ENCODE measurements at regions not wholly inside any gene's neighbourhood (a gene's known extent, or its start where the extent isn't known, plus 50 kb on each side); places are given as distances from the start of the nearest gene placed in this dataset.

- no peak for TF ChIP-seq POLR2A (IDR thresholded peaks at IDR 0.05; ENCODE audit: control extremely low read depth in 1 of 2, low read depth in 2 of 2, low read length in 2 of 2)
- TF ChIP-seq, protein P1, sequence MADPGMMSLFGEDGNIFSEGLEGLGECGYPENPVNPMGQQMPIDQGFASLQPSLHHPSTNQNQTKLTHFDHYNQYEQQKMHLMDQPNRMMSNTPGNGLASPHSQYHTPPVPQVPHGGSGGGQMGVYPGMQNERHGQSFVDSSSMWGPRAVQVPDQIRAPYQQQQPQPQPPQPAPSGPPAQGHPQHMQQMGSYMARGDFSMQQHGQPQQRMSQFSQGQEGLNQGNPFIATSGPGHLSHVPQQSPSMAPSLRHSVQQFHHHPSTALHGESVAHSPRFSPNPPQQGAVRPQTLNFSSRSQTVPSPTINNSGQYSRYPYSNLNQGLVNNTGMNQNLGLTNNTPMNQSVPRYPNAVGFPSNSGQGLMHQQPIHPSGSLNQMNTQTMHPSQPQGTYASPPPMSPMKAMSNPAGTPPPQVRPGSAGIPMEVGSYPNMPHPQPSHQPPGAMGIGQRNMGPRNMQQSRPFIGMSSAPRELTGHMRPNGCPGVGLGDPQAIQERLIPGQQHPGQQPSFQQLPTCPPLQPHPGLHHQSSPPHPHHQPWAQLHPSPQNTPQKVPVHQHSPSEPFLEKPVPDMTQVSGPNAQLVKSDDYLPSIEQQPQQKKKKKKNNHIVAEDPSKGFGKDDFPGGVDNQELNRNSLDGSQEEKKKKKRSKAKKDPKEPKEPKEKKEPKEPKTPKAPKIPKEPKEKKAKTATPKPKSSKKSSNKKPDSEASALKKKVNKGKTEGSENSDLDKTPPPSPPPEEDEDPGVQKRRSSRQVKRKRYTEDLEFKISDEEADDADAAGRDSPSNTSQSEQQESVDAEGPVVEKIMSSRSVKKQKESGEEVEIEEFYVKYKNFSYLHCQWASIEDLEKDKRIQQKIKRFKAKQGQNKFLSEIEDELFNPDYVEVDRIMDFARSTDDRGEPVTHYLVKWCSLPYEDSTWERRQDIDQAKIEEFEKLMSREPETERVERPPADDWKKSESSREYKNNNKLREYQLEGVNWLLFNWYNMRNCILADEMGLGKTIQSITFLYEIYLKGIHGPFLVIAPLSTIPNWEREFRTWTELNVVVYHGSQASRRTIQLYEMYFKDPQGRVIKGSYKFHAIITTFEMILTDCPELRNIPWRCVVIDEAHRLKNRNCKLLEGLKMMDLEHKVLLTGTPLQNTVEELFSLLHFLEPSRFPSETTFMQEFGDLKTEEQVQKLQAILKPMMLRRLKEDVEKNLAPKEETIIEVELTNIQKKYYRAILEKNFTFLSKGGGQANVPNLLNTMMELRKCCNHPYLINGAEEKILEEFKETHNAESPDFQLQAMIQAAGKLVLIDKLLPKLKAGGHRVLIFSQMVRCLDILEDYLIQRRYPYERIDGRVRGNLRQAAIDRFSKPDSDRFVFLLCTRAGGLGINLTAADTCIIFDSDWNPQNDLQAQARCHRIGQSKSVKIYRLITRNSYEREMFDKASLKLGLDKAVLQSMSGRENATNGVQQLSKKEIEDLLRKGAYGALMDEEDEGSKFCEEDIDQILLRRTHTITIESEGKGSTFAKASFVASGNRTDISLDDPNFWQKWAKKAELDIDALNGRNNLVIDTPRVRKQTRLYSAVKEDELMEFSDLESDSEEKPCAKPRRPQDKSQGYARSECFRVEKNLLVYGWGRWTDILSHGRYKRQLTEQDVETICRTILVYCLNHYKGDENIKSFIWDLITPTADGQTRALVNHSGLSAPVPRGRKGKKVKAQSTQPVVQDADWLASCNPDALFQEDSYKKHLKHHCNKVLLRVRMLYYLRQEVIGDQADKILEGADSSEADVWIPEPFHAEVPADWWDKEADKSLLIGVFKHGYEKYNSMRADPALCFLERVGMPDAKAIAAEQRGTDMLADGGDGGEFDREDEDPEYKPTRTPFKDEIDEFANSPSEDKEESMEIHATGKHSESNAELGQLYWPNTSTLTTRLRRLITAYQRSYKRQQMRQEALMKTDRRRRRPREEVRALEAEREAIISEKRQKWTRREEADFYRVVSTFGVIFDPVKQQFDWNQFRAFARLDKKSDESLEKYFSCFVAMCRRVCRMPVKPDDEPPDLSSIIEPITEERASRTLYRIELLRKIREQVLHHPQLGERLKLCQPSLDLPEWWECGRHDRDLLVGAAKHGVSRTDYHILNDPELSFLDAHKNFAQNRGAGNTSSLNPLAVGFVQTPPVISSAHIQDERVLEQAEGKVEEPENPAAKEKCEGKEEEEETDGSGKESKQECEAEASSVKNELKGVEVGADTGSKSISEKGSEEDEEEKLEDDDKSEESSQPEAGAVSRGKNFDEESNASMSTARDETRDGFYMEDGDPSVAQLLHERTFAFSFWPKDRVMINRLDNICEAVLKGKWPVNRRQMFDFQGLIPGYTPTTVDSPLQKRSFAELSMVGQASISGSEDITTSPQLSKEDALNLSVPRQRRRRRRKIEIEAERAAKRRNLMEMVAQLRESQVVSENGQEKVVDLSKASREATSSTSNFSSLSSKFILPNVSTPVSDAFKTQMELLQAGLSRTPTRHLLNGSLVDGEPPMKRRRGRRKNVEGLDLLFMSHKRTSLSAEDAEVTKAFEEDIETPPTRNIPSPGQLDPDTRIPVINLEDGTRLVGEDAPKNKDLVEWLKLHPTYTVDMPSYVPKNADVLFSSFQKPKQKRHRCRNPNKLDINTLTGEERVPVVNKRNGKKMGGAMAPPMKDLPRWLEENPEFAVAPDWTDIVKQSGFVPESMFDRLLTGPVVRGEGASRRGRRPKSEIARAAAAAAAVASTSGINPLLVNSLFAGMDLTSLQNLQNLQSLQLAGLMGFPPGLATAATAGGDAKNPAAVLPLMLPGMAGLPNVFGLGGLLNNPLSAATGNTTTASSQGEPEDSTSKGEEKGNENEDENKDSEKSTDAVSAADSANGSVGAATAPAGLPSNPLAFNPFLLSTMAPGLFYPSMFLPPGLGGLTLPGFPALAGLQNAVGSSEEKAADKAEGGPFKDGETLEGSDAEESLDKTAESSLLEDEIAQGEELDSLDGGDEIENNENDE (IDR thresholded peaks at IDR 0.05; ENCODE audit: insufficient replicate concordance, low read length): no peak
These were observed 75.1 kb upstream of the RANBP6 start for GRCh38 chr9:6090277-6091210.

Measured in H1 (cell line).